H1 (cell line): ENCODE measurements at regions not wholly inside any gene's neighbourhood (a gene's known extent, or its start where the extent isn't known, plus 50 kb on each side); places are given as distances from the start of the nearest gene placed in this dataset.

ENCODE experiments used
- CTCF ChIA-PET: fragments of 300-600 bp; sonication (Branson Sonifier 250); formaldehyde crosslinking; loops from one replicate; lab custom pipeline; 2021; ENCODE audit not compliant: partially characterized antibody; lab: Charles Lee
- POLR2A ChIA-PET: fragments of 300-600 bp; sonication (Branson Sonifier 250); formaldehyde crosslinking; loops from one replicate; lab custom pipeline; 2021; ENCODE audit warnings: inconsistent platforms; ENCODE audit not compliant: partially characterized antibody; lab: Charles Lee
- DNase-seq, 2 experiments: peaks; one replicate each; pipeline versions ENCODE4 v3.0.0 to v3.0.0-alpha.2; 2010 to 2022; ENCODE audit warnings: low spot score in 2 of 2, low read depth in 1 of 2, mixed read lengths in 1 of 2
- FAIRE-seq: peaks from 2 replicates; lab custom pipeline; 2011; peaks lifted over from hg19 to GRCh38; lab: Jason Lieb, UNC
- H2AFZ ChIP-seq: 2 replicates; pipeline ENCODE4 v1.8.1; 2012; ENCODE audit warnings: low read length, inconsistent platforms
- H2AK5ac ChIP-seq: 2 replicates; pipeline ENCODE4 v1.6.1; 2013; ENCODE audit warnings: low read depth, low read length
- H2BK120ac ChIP-seq: replicated peaks from 2 replicates; pipeline ENCODE3; 2013; ENCODE audit warnings: low read depth, low read length, inconsistent platforms
- H2BK12ac ChIP-seq: 2 replicates; pipeline ENCODE4 v1.6.1; 2013; ENCODE audit warnings: low read depth, low read length
- H2BK15ac ChIP-seq: 2 replicates; pipeline ENCODE4 v1.6.1; 2013; ENCODE audit warnings: low read length
- H2BK20ac ChIP-seq: 2 replicates; pipeline ENCODE4 v1.6.1; 2013; ENCODE audit warnings: low read length
- H2BK5ac ChIP-seq: 2 replicates; pipeline ENCODE4 v1.6.1; 2013; ENCODE audit warnings: low read depth, low read length
- H3K14ac ChIP-seq: 2 replicates; pipeline ENCODE4 v1.6.1; 2013; ENCODE audit warnings: inconsistent platforms; ENCODE audit not compliant: insufficient read length
- H3K18ac ChIP-seq: 2 replicates; pipeline ENCODE4 v1.6.1; 2013; ENCODE audit warnings: low read length; ENCODE audit errors: extremely low read depth
- H3K23ac ChIP-seq: 2 replicates; pipeline ENCODE4 v1.6.1; 2013; ENCODE audit warnings: inconsistent platforms; ENCODE audit not compliant: insufficient read length
- H3K23me2 ChIP-seq: 2 replicates; pipeline ENCODE4 v1.6.1; 2013; ENCODE audit warnings: low read depth, low read length
- H3K27ac ChIP-seq: 2 replicates; pipeline ENCODE4 v1.6.1; 2011; ENCODE audit warnings: low read depth, low read length, inconsistent platforms
- H3K27me3 ChIP-seq, 4 experiments: replicated peaks in 1 of 4; 1 replicate in 1 of 4; 2 replicates in 3 of 4; pipeline versions ENCODE4 v1.6.1 to v1.8.1; 2011 to 2013; ENCODE audit warnings: low read length in 3 of 4, mild to moderate bottlenecking in 3 of 4, inconsistent platforms in 2 of 4, mixed read lengths in 2 of 4, moderate library complexity in 1 of 4; ENCODE audit not compliant: control insufficient read depth in 3 of 4, insufficient read depth in 3 of 4; ENCODE audit errors: extremely low read depth in 1 of 4
- H3K36me3 ChIP-seq, 4 experiments: 2 replicates each; pipeline versions ENCODE4 v1.6.1 to v1.8.1; 2011 to 2013; ENCODE audit warnings: mild to moderate bottlenecking in 4 of 4, low read length in 3 of 4, moderate library complexity in 2 of 4, control low read depth in 1 of 4, inconsistent platforms in 1 of 4; ENCODE audit not compliant: insufficient read depth in 4 of 4, control insufficient read depth in 2 of 4
- H3K4ac ChIP-seq: replicated peaks from 2 replicates; pipeline ENCODE3; 2013; ENCODE audit warnings: low read length, low read depth, mixed read lengths, inconsistent platforms; ENCODE audit not compliant: insufficient read length
- H3K4me1 ChIP-seq, 4 experiments: replicated peaks in 1 of 4; 1 replicate in 1 of 4; 2 replicates in 3 of 4; pipeline versions ENCODE4 v1.6.1 to v1.8.1; 2011 to 2013; ENCODE audit warnings: low read length in 3 of 4, inconsistent platforms in 2 of 4, mixed read lengths in 1 of 4; ENCODE audit not compliant: insufficient read depth in 4 of 4, control insufficient read depth in 3 of 4
- H3K4me2 ChIP-seq, 2 experiments: 2 replicates each; pipeline versions ENCODE4 v1.6.1 to v1.8.1; 2011 to 2013; ENCODE audit warnings: low read depth in 2 of 2, low read length in 2 of 2, control low read depth in 1 of 2, inconsistent platforms in 1 of 2, mild to moderate bottlenecking in 1 of 2; ENCODE audit not compliant: insufficient read depth in 1 of 2
- H3K4me3 ChIP-seq, 4 experiments: fragments of 200-600, 300-600 bp in 1 of 4; sonication (generic), shearing (Covaris generic), sonication (Bioruptor Twin) in 1 of 4; 2 replicates each; pipeline versions ENCODE4 v1.5.1 to v1.8.1; 2011 to 2016; ENCODE audit warnings: low read length in 4 of 4, low read depth in 3 of 4, control low read depth in 2 of 4, inconsistent platforms in 2 of 4, mild to moderate bottlenecking in 2 of 4, mixed read lengths in 1 of 4, moderate library complexity in 1 of 4; ENCODE audit not compliant: insufficient read depth in 2 of 4; ENCODE audit errors: extremely low read depth in 1 of 4
- H3K56ac ChIP-seq: replicated peaks from 2 replicates; pipeline ENCODE3; 2013; ENCODE audit warnings: low read depth, mild to moderate bottlenecking, mixed read lengths, low read length, inconsistent platforms; ENCODE audit not compliant: insufficient read length
- H3K79me1 ChIP-seq: 2 replicates; pipeline ENCODE4 v1.6.1; 2013; ENCODE audit warnings: low read depth, low read length, control low read depth
- H3K79me2 ChIP-seq, 2 experiments: 2 replicates each; pipeline versions ENCODE4 v1.6.1 to v1.8.1; 2012 to 2013; ENCODE audit warnings: low read length in 2 of 2, mild to moderate bottlenecking in 2 of 2, inconsistent platforms in 1 of 2; ENCODE audit not compliant: insufficient read depth in 2 of 2, control insufficient read depth in 1 of 2
- H3K9ac ChIP-seq, 4 experiments: replicated peaks in 1 of 4; 1 replicate in 1 of 4; 2 replicates in 3 of 4; pipeline versions ENCODE4 v1.6.1 to v1.8.1; 2011 to 2013; ENCODE audit warnings: low read depth in 3 of 4, low read length in 3 of 4, control low read depth in 2 of 4, mild to moderate bottlenecking in 2 of 4, moderate library complexity in 2 of 4, inconsistent platforms in 1 of 4; ENCODE audit errors: extremely low read depth in 1 of 4
- H3K9me3 ChIP-seq, 2 experiments: 2 replicates each; pipeline versions ENCODE4 v1.6.1 to v1.8.1; 2012 to 2013; ENCODE audit warnings: mild to moderate bottlenecking in 2 of 2, moderate library complexity in 2 of 2, control low read depth in 1 of 2, inconsistent platforms in 1 of 2, low read depth in 1 of 2, low read length in 1 of 2, mixed read lengths in 1 of 2; ENCODE audit not compliant: insufficient read depth in 2 of 2
- H4K20me1 ChIP-seq, 2 experiments: replicated peaks in 1 of 2; 2 replicates each; pipeline versions ENCODE3 to v1.8.1; 2011 to 2013; ENCODE audit warnings: inconsistent platforms in 2 of 2, low read length in 2 of 2, mild to moderate bottlenecking in 1 of 2; ENCODE audit not compliant: insufficient read depth in 2 of 2, control insufficient read depth in 1 of 2
- H4K5ac ChIP-seq: 2 replicates; pipeline ENCODE4 v1.6.1; 2013; ENCODE audit warnings: low read length, low read depth, mixed read lengths, inconsistent platforms; ENCODE audit not compliant: insufficient read length
- H4K8ac ChIP-seq: 2 replicates; pipeline ENCODE4 v1.8.0; 2013; ENCODE audit warnings: mild to moderate bottlenecking, moderate library complexity, low read length, inconsistent platforms; ENCODE audit not compliant: insufficient read depth; ENCODE audit errors: extremely low read depth
- H4K91ac ChIP-seq: replicated peaks from 2 replicates; pipeline ENCODE3; 2013; ENCODE audit warnings: low read length, mixed read lengths, inconsistent platforms; ENCODE audit not compliant: insufficient read length
- ASH2L ChIP-seq: fragments of 200-600, 300-600 bp; sonication (generic); IDR thresholded peaks from one replicate; pipeline ENCODE4 v1.7.1; 2017; ENCODE audit warnings: low read length
- CREB1 ChIP-seq: IDR thresholded peaks from 2 replicates; pipeline ENCODE4 v1.6.1; 2012; ENCODE audit warnings: inconsistent platforms
- PHF8 ChIP-seq: fragments of 200-600 bp; sonication (generic); conservative IDR thresholded peaks from 2 replicates; pipeline ENCODE4 v1.7.1; 2012; ENCODE audit warnings: low read depth, mild to moderate bottlenecking, inconsistent platforms, low read length, moderate library complexity
- POLR2AphosphoS5 ChIP-seq: IDR thresholded peaks from 2 replicates; pipeline ENCODE4 v1.6.1; 2011; ENCODE audit warnings: low read depth, low read length
- SIN3A ChIP-seq, 2 experiments: IDR thresholded peaks in 1 of 2; conservative IDR thresholded peaks in 1 of 2; 2 replicates each; pipeline ENCODE4 v1.6.1; 2011 to 2012; ENCODE audit warnings: low read length in 2 of 2, improper control_type of control experiment in 1 of 2, low read depth in 1 of 2, mild to moderate bottlenecking in 1 of 2
- SP1 ChIP-seq: IDR thresholded peaks from 2 replicates; pipeline ENCODE4 v1.6.1; 2011; ENCODE audit warnings: low read depth, low read length
- SP4 ChIP-seq: IDR thresholded peaks from 2 replicates; pipeline ENCODE4 v1.6.1; 2012; ENCODE audit warnings: low read length, inconsistent platforms
- SUZ12 ChIP-seq: fragments of 200-600 bp; sonication (generic); IDR thresholded peaks from 2 replicates; pipeline ENCODE4 v1.6.1; 2012; ENCODE audit warnings: mild to moderate bottlenecking, inconsistent platforms, low read length, moderate library complexity, mixed read lengths
- TEAD4 ChIP-seq: IDR thresholded peaks from 2 replicates; pipeline ENCODE4 v1.6.1; 2012; ENCODE audit warnings: low read depth, low read length, inconsistent platforms, mixed read lengths
- WGBS, 2 experiments: shearing (Covaris generic) in 1 of 2; methylation state at CpG; one replicate each; pipeline versions ENCODE4 v1.1.6 to v1.1.7; 2013 to 2015; ENCODE audit warnings: low lambda C conversion rate in 2 of 2, mixed read lengths in 2 of 2, inconsistent platforms in 1 of 2, low coverage in 1 of 2, missing lambda C conversion rate in 1 of 2; ENCODE audit not compliant: insufficient replicate concordance in 2 of 2, insufficient coverage in 1 of 2, insufficient read length in 1 of 2; ENCODE audit errors: extremely low coverage in 1 of 2, missing lambda C conversion rate in 1 of 2; 5-methylcytosine and 5-hydroxymethylcytosine counted together
- TF ChIP-seq, protein P1 (sequence below): IDR thresholded peaks from 2 replicates; pipeline ENCODE4 v1.6.1; 2011; ENCODE audit warnings: low read length, improper control_type of control experiment

DNA sequence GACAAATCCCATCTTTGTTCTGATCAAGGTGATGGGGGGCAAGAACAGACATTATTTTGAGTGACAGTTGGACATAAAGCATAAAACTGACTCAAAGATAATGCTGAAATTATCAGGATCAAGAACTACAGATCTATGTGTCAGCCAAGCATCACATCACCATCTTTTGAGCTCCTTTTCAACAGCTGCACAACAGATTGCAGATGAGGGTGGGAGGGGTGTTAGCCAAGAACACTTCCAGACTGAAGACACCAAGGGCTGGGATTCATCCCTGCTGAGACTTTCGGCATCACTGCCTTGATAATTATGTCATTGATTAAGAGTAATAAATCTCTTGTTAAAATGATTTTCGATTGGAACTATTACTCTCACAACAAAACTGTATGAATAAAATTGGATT, 191.5 kb upstream of the NETO1 start:
- no peaks in the 10 kb centered on the region for H4K20me1 ChIP-seq
- H2AFZ ChIP-seq: no peak overlapping the region
- no peaks in the 10 kb centered on the region for H3K79me2 ChIP-seq
- H3K18ac ChIP-seq: no peak overlapping the region
- ChIA-PET POLR2A (no interaction called here), CTCF (interaction anchor here (0.7 kb wide), 1 partner anchor 20 kb away, joined by 3 read pairs; no protein-coding TSS in a partner anchor)
- no peak overlapping the region for H2BK5ac ChIP-seq
- no peak overlapping the region for H3K56ac ChIP-seq
- no peak overlapping the region for H3K4ac ChIP-seq
- no peak overlapping the region for H4K5ac ChIP-seq
- no peaks in the 10 kb centered on the region for H3K4me1 ChIP-seq
- H3K23ac ChIP-seq: no peak overlapping the region
- H3K4me2 ChIP-seq: no peak overlapping the region
- no peak overlapping the region for H2BK20ac ChIP-seq
- FAIRE-seq (no peak), DNase-seq (no peak)
- H2BK15ac ChIP-seq: no peak overlapping the region
- H3K36me3 ChIP-seq: no peaks in the 10 kb centered on the region
- no peaks in the 10 kb centered on the region for H3K9me3 ChIP-seq
- no peak overlapping the region for H2AK5ac ChIP-seq
- no peak overlapping the region for H3K14ac ChIP-seq
- TF ChIP-seq TEAD4 (no peak), SIN3A (conservative IDR thresholded peaks at IDR 0.05 in 1 of 2, IDR thresholded peaks at IDR 0.05 in 1 of 2; ENCODE audit: low read depth in 1 of 2, low read length in 2 of 2) (no peak), CREB1 (no peak), SP4 (no peak), PHF8 (no peak), POLR2AphosphoS5 (no peak), ASH2L (no peak), SP1 (no peak), SUZ12 (no peak)
- TF ChIP-seq, protein P1, sequence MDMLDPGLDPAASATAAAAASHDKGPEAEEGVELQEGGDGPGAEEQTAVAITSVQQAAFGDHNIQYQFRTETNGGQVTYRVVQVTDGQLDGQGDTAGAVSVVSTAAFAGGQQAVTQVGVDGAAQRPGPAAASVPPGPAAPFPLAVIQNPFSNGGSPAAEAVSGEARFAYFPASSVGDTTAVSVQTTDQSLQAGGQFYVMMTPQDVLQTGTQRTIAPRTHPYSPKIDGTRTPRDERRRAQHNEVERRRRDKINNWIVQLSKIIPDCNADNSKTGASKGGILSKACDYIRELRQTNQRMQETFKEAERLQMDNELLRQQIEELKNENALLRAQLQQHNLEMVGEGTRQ: no peak
- H3K79me1 ChIP-seq: no peaks in the 10 kb centered on the region
- H3K27me3 ChIP-seq: no peaks in the 10 kb centered on the region
- no peak overlapping the region for H4K8ac ChIP-seq
- no peak overlapping the region for H3K4me3 ChIP-seq
- H2BK12ac ChIP-seq: no peak overlapping the region
- no peak overlapping the region for H3K27ac ChIP-seq
- no peak overlapping the region for H4K91ac ChIP-seq
- H3K9ac ChIP-seq: no peak overlapping the region
- WGBS, 2 experiments: 98% methylated on average over 2 of the region's 2 CpGs; no CpG with 5 or more reads in 1 of the 2 experiments
- no peaks in the 10 kb centered on the region for H3K23me2 ChIP-seq
- no peak overlapping the region for H2BK120ac ChIP-seq
